ENCODE measurements at regions not wholly inside any gene's neighbourhood (a gene's known extent, or its start where the extent isn't known, plus 50 kb on each side); places are given as distances from the start of the nearest gene placed in this dataset.

DNA sequence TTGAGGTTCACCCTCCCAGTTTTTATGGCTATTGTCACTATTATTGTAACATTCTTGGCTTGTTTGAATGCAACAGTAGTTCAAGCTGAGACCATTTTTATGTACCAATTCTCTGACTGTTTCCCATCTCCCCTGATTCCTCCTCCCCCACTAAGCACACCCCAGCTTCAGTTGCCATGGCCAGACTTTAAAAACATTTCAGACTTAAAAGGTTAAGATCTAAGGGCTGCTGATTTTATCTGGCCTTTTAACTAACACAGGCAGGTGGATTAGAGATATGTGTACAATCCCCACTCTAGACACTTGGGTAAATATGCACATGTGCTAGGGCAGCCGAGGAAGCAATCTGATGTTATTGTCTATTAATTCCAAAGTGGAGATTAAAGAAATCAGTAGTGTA is 386.3 kb upstream of the NR2F2 start:
- in situ Hi-C loops (cut with HindIII; ENCODE audit: low sequenced_read_pairs) = no loop called here

DNA sequence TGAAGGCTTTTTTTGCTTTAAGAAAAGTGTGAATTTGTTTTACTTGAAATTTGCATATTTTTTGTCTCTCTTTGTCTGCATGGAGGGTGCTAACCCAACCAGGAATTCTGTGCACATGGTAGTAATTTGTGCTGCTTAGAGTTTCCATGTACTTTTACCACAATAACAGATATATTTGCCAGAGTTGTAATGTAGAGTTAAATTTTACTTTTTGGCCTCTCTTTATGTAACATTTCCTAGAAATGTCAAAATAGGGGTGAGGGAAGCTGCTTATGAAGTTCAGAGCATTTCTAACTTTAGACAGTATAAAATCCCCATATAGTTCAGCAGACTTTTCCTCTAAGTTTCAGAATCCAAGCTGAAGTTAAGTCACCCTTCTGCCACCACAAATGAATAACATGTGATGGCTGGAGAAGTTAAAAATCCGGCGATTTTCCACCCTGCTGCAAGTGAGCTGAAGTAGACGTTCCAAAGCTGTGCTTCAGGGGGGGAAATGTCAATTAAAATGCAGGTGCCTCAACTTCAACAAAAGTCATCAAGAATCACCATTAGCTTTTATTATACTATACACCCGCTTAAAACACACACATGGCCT is 385.7 kb upstream of the NR2F2 start:
- in situ Hi-C loops (cut with HindIII; ENCODE audit: low sequenced_read_pairs) = no loop called here

DNA sequence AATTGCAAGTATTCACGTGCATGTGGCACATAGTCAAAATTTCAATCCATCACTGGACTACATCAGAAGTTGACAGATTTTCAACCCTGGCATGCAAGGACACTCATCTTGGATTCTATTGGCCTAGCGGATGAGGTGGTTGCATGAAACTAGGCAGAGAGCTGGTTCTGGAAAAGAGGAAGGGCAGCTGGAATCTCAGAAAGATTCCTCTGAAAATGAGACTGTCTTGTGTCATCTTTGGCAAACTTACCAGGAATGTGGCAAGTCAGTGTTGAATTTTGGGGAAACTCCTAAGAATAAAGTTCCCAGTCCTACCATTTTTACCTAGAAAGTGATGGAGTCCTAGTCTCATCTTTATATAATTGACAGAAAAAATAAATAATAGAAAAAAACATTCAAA is 384.3 kb upstream of the NR2F2 start:
- in situ Hi-C loops (cut with HindIII; ENCODE audit: low sequenced_read_pairs) = no loop called here

DNA sequence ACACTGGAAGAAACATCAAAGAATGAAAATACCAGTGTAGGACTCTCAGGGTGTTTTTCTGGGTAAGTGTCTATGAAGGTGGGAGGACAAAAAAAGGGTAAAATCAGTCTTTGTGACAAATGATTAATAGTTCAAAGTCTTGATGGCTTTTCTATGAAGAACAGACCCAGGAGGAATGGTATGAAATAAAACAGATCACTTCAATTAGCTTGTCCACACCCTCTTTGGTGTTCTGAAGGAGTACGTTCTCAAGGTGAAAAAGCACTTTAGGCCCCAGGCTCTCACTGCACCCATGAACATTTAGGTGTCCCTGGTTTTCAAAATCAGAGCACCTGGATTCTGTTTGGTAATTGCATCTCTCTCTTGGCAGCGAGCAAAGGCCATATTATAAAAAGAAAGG is 383.6 kb upstream of the NR2F2 start:
- in situ Hi-C loops (cut with HindIII; ENCODE audit: low sequenced_read_pairs) = no loop called here

DNA sequence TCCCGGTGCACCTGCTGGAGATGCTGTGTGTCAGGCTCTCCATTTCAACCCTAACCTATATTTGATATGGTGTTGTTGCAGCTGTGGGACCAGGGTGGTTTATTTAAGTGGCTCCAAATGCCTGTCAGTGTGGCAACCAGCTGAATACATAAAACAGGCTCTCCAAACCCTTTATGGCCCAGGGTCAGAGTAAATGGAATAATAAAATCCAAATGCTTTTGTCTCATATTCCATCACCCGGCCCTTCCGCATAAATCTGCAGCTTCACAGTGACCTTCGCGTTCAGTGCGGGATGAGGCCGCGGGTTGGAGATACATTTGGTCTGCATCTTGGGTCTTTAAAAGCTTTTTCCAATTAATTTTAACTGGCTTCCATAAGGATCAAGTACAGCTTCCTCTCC is 382.1 kb upstream of the NR2F2 start:
- in situ Hi-C loops (cut with HindIII; ENCODE audit: low sequenced_read_pairs) = no loop called here

DNA sequence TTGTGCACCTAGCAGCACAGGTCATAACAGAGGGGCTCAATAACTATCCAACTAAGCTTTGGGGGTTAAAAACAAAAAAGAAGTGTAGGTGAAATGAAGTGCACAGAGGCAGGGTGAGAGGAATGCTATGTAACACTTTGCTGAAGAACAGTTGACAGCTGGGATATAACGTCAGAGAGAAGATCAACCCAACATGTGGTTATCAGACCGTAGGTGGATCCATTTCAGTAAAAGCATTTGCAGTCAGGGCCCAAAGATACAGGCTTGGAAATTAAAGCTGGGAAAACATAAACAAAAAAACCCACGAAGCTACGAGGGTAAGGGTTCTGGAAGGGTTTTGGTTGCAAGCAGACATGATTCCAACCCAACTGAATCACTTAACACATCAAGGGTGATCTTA is 377.5 kb upstream of the NR2F2 start:
- in situ Hi-C loops (cut with HindIII; ENCODE audit: low sequenced_read_pairs) = loop anchor here (25.0 kb wide), 1 partner anchor 1809 kb away; no protein-coding TSS in a partner anchor

DNA sequence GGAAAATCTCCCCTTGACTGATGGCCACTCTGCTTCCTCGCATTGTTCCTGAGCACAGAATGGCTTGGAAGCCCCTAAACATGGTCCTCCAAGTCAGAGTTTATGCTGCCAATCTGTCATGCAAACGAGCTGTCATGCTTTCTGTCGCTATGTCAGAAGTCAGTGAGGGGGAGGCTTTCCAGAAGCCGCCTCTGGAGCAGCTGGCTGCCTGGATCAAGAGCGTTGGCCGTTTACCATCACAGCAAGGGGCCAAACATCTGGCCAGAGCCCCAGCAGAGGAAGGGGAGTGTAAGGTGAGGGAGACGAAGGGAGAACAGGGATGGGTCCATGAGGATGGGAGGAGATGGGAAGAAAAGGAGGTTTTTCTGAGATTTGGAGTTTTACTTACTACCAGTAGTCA is 372.6 kb upstream of the NR2F2 start:
- in situ Hi-C loops (cut with HindIII; ENCODE audit: low sequenced_read_pairs) = loop anchor here (25.0 kb wide), 1 partner anchor 1804 kb away; no protein-coding TSS in a partner anchor

DNA sequence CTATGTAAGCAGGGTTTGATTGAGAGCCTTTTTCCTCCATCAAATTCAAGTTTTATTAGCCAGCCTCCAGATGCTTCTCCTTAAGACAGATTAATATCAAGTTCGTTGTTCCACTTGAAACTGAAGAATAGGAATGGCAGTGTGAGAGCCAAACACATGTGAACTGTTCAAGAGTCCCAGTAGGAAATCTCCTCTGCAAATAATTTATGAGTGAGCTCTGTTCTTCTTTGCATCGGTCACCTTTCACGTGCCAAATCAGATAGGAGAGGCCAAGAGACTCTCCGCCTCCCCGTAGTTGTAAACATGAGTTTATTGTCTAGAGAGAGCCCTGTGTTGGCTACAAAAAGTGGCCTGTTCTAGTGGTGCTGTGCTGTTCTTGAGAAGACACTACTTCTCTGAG is 372.1 kb upstream of the NR2F2 start:
- in situ Hi-C loops (cut with HindIII; ENCODE audit: low sequenced_read_pairs) = loop anchor here (25.0 kb wide), 1 partner anchor 1804 kb away; no protein-coding TSS in a partner anchor

DNA sequence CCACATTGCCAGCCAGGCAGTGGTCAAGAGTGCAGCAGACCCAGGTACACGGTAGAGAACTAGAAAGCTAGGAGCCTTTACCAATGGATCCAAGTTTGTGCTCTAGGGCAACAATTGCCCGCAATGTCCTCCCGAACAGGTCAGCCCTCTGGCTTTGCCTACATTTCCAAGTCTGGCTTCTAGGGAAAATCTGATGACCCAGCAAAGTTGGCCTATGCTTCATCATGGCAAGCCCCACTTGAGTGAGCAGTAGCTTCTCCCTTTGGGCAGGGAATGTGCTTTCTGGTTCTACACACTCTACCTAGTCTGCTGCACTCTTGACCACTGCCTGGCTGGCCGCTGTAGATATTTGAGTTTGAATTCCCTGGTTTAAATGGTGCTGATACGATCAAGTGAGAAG is 361.6 kb upstream of the NR2F2 start:
- in situ Hi-C loops (cut with HindIII; ENCODE audit: low sequenced_read_pairs) = loop anchor here (25.0 kb wide), 1 partner anchor 1793 kb away; no protein-coding TSS in a partner anchor

DNA sequence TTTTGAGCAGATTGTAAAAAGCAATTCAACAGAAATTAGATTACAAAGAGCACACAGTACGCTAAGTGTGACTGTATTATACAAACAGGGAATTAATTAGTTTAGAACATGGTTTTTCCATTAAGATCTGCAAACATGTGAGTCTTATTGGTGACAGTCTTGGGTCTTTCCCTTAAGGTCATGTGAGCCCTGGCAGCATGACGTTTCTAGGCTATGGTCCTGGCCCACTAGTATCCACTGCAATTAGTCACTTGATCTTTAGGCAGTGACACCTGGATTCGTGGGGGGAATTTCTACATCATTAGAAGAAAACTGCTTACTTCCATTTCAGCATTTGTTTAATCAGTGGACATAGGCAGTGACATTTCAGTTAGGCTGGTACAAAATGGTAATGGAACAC is 360.2 kb upstream of the NR2F2 start:
- in situ Hi-C loops (cut with HindIII; ENCODE audit: low sequenced_read_pairs) = loop anchor here (25.0 kb wide), 1 partner anchor 1792 kb away; no protein-coding TSS in a partner anchor

DNA sequence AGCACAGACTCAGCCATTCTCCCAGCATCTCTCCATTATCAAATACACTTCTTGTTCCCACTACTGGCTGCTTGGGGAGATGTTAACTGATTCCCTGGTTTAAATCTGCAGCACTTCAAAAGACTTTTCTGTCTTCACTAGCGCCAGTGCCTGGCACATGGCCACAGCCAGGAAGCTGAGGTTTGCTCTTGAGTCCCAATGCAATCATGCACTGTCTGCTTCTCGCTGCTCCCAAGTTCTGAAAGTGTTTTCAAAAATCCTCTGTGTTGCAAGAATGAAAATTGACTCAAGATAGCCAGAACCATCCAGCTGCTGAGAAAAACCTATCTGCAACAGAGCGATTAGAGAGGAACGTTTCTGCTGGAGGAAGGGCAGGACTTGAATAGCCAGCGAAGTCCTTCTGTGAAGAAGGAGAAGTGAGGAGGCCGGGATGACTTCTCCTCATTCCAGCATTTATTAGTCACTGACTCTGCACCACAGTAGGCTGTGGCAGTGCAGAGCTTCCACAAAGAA is 358.4 kb upstream of the NR2F2 start:
- in situ Hi-C loops (cut with HindIII; ENCODE audit: low sequenced_read_pairs) = loop anchor here (25.0 kb wide), 1 partner anchor 1790 kb away; no protein-coding TSS in a partner anchor

DNA sequence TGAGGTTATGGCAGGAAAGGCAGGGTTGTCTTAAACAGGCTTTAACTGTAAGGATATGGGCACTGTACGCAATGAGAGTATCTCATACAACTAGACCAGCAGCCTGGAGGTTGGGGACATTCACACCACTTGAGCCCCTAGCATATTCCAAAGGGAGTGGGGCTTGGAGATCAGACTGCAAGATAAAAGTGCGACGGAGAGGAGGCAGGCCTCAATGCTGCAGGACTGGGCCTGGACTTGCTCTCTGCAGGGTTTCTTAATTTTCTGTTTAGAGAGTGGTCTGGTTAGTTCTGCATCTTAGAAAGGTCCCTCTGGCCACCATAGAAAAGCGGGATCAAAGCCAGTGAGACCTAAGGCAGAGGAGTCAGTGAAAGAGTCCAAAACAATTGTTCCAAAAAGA is 357.7 kb upstream of the NR2F2 start:
- in situ Hi-C loops (cut with HindIII; ENCODE audit: low sequenced_read_pairs) = loop anchor here (25.0 kb wide), 1 partner anchor 1789 kb away; no protein-coding TSS in a partner anchor

DNA sequence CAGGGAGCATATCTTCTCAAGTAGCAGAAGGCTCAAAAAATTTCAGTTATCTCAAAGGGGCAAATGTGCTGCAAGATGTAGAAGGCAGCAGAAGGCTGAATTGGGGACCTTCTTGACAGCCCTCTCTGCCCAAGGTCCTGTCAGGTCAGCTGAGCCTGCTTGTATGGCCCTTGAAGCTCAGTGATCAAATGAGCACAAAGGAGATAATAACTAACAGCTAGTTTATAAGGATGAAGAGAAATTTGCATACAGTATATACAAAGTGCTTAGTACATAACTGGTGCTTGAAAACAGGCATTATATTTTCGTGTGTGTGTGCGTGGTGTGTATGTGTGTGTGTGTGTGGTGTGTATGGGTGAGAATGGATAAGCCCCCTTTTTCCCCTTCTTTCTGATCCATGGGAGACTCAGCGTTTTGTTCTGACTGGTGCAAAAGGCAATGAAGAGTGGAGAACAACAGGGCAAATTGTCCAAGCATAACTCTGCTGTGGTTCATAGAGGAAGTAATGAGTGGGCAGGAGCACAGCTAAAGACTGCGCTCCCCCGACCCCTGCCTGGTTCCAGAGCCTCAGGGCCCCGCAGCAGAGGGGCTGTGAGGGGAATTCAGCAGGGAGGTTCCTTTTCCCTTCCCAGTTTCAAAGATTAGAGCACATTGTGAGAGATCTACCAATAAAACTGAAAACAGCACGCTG is 356.8 kb upstream of the NR2F2 start:
- in situ Hi-C loops (cut with HindIII; ENCODE audit: low sequenced_read_pairs) = loop anchor here (25.0 kb wide), 1 partner anchor 1789 kb away; no protein-coding TSS in a partner anchor

DNA sequence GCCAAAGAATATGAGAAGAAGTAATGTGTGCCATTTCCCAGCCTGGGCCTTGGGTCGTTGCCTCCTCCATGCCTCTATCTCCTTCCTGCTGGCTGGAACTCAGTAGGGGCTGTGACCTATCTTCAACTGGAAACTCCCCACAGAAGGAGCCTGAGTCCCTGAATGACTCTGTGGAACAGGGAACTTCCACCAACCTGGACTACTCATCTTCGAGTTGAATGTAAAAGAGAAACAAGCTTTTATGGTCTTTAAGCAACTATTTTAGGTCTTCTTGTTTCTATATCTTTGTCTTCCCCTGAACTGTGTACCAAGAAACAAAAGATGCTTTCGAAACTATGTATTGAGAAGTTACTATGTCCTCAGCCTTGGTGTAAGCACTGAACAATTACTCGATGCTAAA is 355.3 kb upstream of the NR2F2 start:
- in situ Hi-C loops (cut with HindIII; ENCODE audit: low sequenced_read_pairs) = no loop called here

DNA sequence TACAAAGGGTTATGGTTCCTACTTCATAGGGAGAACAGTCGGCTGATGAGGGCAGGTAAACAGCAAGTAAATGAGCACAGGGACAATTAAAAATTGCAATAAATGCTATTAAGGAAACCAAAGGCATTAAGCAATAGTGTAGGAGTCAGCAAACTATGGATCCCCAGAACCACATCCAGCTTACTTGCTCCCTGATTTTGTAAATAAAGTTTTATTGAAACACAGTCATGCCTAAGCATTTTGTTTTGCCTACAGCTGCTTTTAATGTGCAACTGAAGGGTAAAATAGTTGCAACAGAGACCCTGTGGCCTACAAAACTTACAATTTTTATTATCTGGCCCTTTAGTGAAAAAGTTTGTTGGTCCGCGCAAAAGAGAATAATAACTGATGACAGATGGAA is 351.2 kb upstream of the NR2F2 start:
- in situ Hi-C loops (cut with HindIII; ENCODE audit: low sequenced_read_pairs) = no loop called here

DNA sequence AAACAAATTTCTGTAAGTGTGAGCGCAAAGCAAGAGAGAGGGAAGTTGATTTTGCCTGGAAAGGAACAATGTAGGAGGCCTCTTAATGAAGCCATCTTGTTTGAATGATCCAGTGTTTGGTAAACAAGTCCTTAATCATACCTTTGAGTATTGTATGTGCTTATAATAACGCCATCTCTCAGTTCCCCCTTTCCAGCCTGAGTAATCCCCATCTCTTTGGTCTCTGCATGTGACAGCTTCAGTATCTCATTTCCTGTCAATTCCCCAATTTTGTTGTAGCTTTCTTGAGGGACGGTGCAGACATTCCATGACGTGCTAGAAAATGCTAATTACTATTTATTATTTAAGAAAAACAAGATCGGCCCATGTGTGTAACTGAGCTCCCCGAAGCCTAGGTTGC is 349.3 kb upstream of the NR2F2 start:
- in situ Hi-C loops (cut with HindIII; ENCODE audit: low sequenced_read_pairs) = no loop called here

DNA sequence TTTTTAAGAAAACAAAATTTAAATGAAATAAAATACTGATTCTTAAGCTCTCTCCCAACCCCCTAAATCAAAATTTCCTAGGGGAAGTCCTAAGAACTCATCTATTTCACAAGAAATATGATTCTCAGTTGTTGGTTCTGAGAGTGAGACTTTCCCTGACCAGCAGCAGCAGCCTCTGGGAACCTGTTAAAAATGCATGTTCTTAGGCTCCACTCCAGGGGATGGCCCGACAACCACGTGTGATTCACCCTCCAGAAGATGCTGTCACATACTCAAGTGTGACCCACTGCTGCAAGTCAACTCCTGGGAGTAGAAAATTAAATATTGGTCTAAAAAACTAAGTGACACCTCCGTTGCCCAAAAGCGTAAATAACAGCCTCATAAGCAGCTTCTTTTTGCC is 343.2 kb upstream of the NR2F2 start:
- in situ Hi-C loops (cut with HindIII; ENCODE audit: low sequenced_read_pairs) = no loop called here

DNA sequence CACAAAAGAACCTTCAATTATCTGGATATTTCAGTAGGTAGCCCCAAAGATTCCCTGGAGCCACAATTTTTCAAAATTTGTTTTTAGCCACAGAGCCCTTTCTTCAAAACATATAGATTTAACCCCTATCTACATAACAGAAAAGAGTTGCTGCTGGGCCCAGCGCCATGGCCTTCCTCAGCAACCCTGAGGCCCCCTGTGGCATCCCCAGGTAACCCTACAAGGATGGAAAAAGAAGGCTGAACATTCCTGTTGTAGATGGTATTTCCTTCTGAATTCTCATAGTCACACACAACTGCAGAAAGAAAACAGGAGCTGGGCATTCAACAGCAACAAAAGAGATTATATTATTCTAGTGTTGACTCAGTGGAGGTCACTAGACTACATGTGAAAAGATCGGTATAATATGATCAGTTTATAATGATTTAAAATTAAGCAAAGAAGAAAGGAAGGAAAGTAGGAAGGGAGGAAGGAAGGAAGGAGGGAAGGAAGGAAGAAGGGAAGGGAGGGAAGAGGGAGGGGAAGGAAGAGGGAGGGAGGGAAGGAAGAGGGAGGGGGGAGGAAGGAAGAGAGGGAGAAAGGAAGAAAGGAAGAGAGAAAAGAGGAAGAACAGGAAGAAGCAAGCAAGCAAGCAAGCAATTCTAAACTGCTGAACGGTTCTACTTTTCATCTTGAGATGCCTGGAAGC is 342.5 kb upstream of the NR2F2 start:
- in situ Hi-C loops (cut with HindIII; ENCODE audit: low sequenced_read_pairs) = no loop called here

DNA sequence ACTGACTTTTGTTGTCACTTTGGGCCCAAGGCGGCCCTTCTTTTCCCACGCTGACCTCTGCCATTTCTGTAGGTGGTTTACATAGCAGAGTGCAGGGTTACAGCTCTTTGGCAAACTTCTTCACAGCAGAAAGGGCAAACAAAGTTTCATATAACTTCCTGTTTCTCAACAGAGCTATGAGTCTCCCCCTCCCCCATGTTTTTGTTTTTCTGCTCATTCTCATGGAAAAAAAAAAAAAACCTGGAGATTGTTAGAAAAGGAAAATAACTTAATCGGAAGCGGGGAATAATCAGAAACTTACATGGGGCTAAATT is 342.0 kb upstream of the NR2F2 start:
- in situ Hi-C loops (cut with HindIII; ENCODE audit: low sequenced_read_pairs) = no loop called here

DNA sequence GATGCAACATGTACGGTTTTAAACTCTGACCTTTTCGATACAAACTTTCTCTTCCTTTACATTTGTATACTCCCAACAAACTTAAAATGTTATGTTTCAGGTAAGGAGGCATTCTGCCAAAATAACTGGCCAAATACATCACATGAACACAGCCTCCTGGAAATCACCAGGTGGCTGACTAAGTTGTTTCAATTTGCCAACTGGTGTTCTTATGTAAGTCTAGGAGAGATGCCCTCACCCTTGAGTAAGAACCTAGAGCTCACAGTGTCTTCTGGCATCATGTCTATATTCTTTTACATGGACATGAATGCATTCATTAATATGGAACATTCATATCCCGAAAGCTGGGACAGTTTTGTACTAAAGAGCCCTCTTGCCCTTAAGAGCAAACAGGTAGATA is 341.1 kb upstream of the NR2F2 start:
- in situ Hi-C loops (cut with HindIII; ENCODE audit: low sequenced_read_pairs) = no loop called here

DNA sequence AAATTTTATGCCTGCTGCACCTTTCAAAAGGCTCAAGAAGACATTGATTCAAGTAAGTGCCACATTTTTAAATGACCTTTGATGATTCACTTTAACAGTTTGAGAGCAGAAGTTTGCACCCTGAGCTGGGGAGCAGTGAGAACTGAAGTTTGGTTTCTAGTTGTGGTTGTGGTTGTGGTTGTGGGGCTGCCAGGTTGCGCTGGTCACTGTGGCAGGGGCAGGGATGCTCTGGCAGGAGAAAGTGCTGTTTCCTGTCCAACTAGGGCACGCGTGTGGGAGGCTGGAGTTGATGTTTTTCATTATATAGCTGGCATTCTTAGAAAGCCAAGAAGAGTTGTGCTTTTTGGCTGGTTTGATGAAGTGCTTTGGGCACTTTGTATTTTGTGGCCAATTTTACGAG is 339.7 kb upstream of the NR2F2 start:
- in situ Hi-C loops (cut with HindIII; ENCODE audit: low sequenced_read_pairs) = no loop called here

DNA sequence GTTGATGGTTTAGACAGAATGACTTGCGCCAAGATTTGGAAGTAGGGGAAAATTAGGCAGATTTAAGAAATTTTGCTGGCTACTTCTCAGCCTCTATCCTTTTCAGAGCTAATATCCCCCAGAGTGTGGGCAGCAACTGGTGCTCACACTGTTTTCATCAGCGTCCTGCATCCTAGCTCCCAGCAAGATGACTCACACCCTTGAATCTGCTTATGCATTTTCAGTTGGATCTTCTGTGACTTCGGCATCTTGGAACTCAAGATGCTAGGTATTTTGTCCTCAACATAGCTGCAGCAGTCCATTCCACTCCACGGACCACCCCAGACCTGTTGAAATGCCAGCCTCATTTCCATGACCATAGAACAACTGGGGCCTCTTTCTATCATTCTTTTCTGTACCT is 336.1 kb upstream of the NR2F2 start:
- in situ Hi-C loops (cut with HindIII; ENCODE audit: low sequenced_read_pairs) = no loop called here
